ENCODE measurements at regions not wholly inside any gene's neighbourhood (a gene's known extent, or its start where the extent isn't known, plus 50 kb on each side); places are given as distances from the start of the nearest gene placed in this dataset.

- no peak for TF ChIP-seq CTCF (IDR thresholded peaks at IDR 0.05)
- Histone ChIP-seq H3K27me3 (ENCODE audit: control insufficient read depth, insufficient read depth, low read length) (no peaks in the 10 kb centered on the region), H3K36me3 (ENCODE audit: control insufficient read depth, insufficient read depth, low read length) (no peaks in the 10 kb centered on the region), H3K9me3 (ENCODE audit: control insufficient read depth, insufficient read depth, low read length) (no peaks in the 10 kb centered on the region), H3K27ac (ENCODE audit: low read length) (no peak overlapping the region), H3K4me3 (ENCODE audit: low read length) (no peak overlapping the region), H3K4me1 (ENCODE audit: control insufficient read depth, insufficient read depth, low read length) (peaks cover 3% of the 10 kb centered on the region)
- Mint-ChIP-seq H3K27me3 (ENCODE audit: low read depth in 2 of 2) (peaks cover 5 to 18% of the 10 kb centered on the region in 2 donors), H3K27ac (no peak overlapping the region), H3K9me3 (no peaks in the 10 kb centered on the region), H3K4me1 (no peaks in the 10 kb centered on the region), H3K4me3 (no peak overlapping the region), H3K36me3 (no peaks in the 10 kb centered on the region)
- 83% methylated on average over 24 of the region's 24 CpGs for WGBS (ENCODE audit: insufficient coverage)
- DNase-seq (no peak), ATAC-seq (no peak)
- intact Hi-C loops (cut with micrococcal nuclease), result no loop called here
Observed at GRCh38 chr5:173771121-173771724, 116.9 kb upstream of the CPEB4 start.

- no peak overlapping the region for H3K27ac ChIP-seq (ENCODE audit: low read length)
Observed at GRCh38 chr5:173771725-173772383, 116.3 kb upstream of the CPEB4 start.

DNA sequence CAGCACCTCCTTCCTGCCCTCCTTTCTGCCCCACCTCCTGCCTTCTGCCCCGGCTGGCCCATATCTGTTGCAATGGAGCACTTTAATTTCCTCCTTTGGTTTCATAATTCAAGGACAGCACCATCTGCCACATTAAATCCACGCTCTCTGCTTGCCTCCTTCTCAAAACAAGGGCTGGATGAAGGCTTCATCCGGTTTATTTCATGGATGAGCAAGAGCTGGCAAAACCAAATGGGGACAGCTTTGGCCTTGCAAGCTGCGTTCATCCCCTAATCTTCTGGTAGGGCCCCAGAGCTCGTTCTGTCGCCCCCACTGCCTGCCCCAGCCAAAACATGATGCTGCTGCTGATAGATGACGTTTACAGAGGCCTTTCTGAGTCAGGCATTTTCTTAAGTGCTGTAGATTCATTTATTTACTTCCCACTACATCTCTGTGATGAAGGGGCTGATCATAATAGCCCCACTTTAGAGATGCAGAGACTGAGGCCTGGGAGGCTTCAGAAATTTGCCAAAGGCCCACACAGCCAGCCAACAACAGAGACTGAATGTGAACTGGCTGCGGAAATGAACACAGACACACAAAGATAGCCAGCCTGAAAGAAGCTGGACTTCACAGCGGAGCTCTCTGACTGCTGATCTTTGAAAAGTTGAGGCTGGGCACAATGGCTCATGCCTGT is 115.6 kb upstream of the CPEB4 start:
- Mint-ChIP-seq H3K27me3 (ENCODE audit: low read depth in 2 of 2) (peaks cover 5 to 28% of the 10 kb centered on the region in 2 donors), H3K9me3 (no peaks in the 10 kb centered on the region), H3K4me3 (no peak overlapping the region), H3K4me1 (no peaks in the 10 kb centered on the region), H3K27ac (no peak overlapping the region), H3K36me3 (no peaks in the 10 kb centered on the region)
- Histone ChIP-seq H3K27ac (ENCODE audit: low read length) (no peak overlapping the region), H3K4me1 (ENCODE audit: control insufficient read depth, insufficient read depth, low read length) (peaks cover 3% of the 10 kb centered on the region), H3K36me3 (ENCODE audit: control insufficient read depth, insufficient read depth, low read length) (no peaks in the 10 kb centered on the region), H3K9me3 (ENCODE audit: control insufficient read depth, insufficient read depth, low read length) (no peaks in the 10 kb centered on the region), H3K4me3 (ENCODE audit: low read length) (no peak overlapping the region), H3K27me3 (ENCODE audit: control insufficient read depth, insufficient read depth, low read length) (no peaks in the 10 kb centered on the region)
- DNase-seq (no peak), ATAC-seq (no peak)
- TF ChIP-seq CTCF (IDR thresholded peaks at IDR 0.05), result no peak
- WGBS (ENCODE audit: insufficient coverage), result 87% methylated on average over 9 of the region's 9 CpGs
- intact Hi-C loops (cut with micrococcal nuclease), result no loop called here

More at GRCh38 chr5:173771725-173772383, 116.3 kb upstream of the CPEB4 start:
- H3K4me3 ChIP-seq (ENCODE audit: low read length), result no peak overlapping the region
- DNase-seq (no peak), ATAC-seq (no peak)
- H3K9me3 Mint-ChIP-seq, result no peaks in the 10 kb centered on the region
- no peaks in the 10 kb centered on the region for H3K36me3 Mint-ChIP-seq
- H3K36me3 ChIP-seq (ENCODE audit: control insufficient read depth, insufficient read depth, low read length), result no peaks in the 10 kb centered on the region
- H3K4me1 ChIP-seq (ENCODE audit: control insufficient read depth, insufficient read depth, low read length), result peaks cover 3% of the 10 kb centered on the region
- intact Hi-C loops (cut with micrococcal nuclease), result no loop called here
- H3K9me3 ChIP-seq (ENCODE audit: control insufficient read depth, insufficient read depth, low read length), result no peaks in the 10 kb centered on the region
- no peaks in the 10 kb centered on the region for H3K27me3 ChIP-seq (ENCODE audit: control insufficient read depth, insufficient read depth, low read length)
- no peak for TF ChIP-seq CTCF (IDR thresholded peaks at IDR 0.05)
- H3K4me3 Mint-ChIP-seq, result no peak overlapping the region
- H3K4me1 Mint-ChIP-seq, result no peaks in the 10 kb centered on the region
- WGBS (ENCODE audit: insufficient coverage), result 82% methylated on average over 11 of the region's 11 CpGs
- H3K27me3 Mint-ChIP-seq (ENCODE audit: low read depth in 2 of 2), result peaks cover 5 to 21% of the 10 kb centered on the region in 2 donors
- no peak overlapping the region for H3K27ac Mint-ChIP-seq
